Right atrium auricular region (tissue), 2 donors: ENCODE measurements at regions not wholly inside any gene's neighbourhood (a gene's known extent, or its start where the extent isn't known, plus 50 kb on each side); places are given as distances from the start of the nearest gene placed in this dataset.

Experiments used
- DNase-seq: peaks from one replicate; pipeline ENCODE4 v3.0.0-alpha.2; 2019; ENCODE audit warnings: low spot score
- H3K27ac ChIP-seq, 2 donors: fragments of 200-600 bp; sonication (generic); 1 replicate in 1 of 2; 2 replicates in 1 of 2; pipeline ENCODE4 v1.5.1; 2016 to 2019
- H3K27me3 ChIP-seq, 2 donors: fragments of 200-600 bp; sonication (generic); one replicate each; pipeline versions ENCODE4 v1.5.1 to v1.6.0; 2017 to 2019
- H3K36me3 ChIP-seq: fragments of 200-600 bp; sonication (generic); one replicate; pipeline ENCODE4 v1.5.1; 2016
- H3K4me1 ChIP-seq, 2 donors: fragments of 200-600 bp; sonication (generic); one replicate each; pipeline versions ENCODE4 v1.5.1 to v1.6.0; 2017 to 2019
- H3K4me3 ChIP-seq, 2 donors: fragments of 200-600 bp; sonication (generic); 1 replicate in 1 of 2; 2 replicates in 1 of 2; pipeline ENCODE4 v1.5.1; 2017 to 2019; ENCODE audit warnings: mild to moderate bottlenecking in 1 of 2, moderate library complexity in 1 of 2
- H3K9me3 ChIP-seq, 2 donors: fragments of 200-600 bp; sonication (generic); one replicate each; pipeline ENCODE4 v1.5.1; 2019
- TF ChIP-seq, protein P1 (sequence below), 2 donors: fragments of 200-600 bp; sonication (generic); IDR thresholded peaks; one replicate each; pipeline ENCODE4 v1.5.1; 2019; ENCODE audit warnings: antibody characterized with exemption in 2 of 2

DNA sequence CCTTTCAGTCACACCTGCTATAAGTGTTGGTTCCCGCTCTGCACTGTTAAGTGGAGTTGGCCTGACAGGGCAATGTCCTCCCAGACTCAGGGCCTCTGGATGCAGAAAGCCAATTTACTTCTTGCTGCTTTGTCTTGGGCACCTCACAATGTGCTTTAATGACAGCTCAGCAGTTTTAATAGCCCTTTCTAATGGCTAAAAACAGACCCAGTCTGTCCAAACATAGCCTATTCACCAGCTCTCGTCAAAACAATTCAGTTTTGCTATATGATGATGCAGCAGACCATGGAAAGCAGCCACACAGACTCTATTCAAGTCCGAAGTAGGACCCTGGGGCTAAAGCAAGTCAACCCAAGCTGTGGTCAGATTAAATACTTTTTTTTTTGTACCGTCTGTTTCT is 529.1 kb upstream of the SEMA6A start:
- no peak for DNase-seq
- no peak overlapping the region for H3K4me3 ChIP-seq
- H3K4me1 ChIP-seq: no peaks in the 10 kb centered on the region
- no peaks in the 10 kb centered on the region for H3K9me3 ChIP-seq
- no peaks in the 10 kb centered on the region for H3K27me3 ChIP-seq
- no peaks in the 10 kb centered on the region for H3K36me3 ChIP-seq
- H3K27ac ChIP-seq: no peak overlapping the region
- TF ChIP-seq, protein P1, sequence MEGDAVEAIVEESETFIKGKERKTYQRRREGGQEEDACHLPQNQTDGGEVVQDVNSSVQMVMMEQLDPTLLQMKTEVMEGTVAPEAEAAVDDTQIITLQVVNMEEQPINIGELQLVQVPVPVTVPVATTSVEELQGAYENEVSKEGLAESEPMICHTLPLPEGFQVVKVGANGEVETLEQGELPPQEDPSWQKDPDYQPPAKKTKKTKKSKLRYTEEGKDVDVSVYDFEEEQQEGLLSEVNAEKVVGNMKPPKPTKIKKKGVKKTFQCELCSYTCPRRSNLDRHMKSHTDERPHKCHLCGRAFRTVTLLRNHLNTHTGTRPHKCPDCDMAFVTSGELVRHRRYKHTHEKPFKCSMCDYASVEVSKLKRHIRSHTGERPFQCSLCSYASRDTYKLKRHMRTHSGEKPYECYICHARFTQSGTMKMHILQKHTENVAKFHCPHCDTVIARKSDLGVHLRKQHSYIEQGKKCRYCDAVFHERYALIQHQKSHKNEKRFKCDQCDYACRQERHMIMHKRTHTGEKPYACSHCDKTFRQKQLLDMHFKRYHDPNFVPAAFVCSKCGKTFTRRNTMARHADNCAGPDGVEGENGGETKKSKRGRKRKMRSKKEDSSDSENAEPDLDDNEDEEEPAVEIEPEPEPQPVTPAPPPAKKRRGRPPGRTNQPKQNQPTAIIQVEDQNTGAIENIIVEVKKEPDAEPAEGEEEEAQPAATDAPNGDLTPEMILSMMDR (IDR thresholded peaks at IDR 0.05): no peak

DNA sequence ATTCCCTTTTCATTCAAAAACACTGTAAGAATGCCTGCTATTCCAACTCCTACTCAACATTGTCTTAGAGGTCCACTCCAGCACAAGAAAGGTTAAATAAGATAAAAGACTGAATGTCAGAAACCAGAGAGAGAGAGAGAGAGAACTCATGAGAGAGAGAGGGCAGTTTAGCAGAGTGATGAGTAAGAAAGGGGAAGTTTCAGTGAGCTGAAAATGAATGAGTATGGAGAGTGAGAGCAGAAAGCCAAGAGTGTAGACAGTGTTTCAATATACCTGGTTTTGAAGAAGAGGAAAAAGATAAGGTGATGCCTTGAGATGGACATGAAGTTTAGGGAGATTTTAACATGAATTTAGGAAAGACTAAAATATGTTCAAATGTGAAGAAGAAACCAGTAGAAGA is 528.0 kb upstream of the SEMA6A start:
- Histone ChIP-seq H3K27ac (no peak overlapping the region), H3K36me3 (no peaks in the 10 kb centered on the region), H3K9me3 (no peaks in the 10 kb centered on the region), H3K27me3 (no peaks in the 10 kb centered on the region), H3K4me3 (no peak overlapping the region), H3K4me1 (no peaks in the 10 kb centered on the region)
- no peak for DNase-seq
- TF ChIP-seq, protein P1 (IDR thresholded peaks at IDR 0.05): no peak

DNA sequence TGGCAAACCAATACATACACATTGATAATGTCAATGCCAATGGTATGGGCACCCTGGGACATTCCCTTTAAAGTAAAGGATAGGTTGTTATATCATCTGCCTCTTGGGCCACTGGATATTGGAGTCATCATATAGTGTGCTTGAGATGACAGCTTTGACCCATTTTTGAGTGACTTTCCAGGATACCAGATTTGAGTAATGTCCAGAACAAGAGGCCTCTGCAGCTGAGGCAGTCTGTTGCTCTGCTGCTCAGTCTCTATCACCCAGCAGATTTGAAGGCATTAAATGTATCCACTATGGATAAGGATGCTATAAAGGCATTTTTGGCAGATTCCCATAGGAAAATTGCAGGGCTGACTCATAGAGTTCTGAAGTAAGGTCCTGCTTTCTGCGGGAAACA is 525.6 kb upstream of the SEMA6A start:
- Histone ChIP-seq H3K9me3 (no peaks in the 10 kb centered on the region), H3K4me3 (no peak overlapping the region), H3K4me1 (no peaks in the 10 kb centered on the region), H3K36me3 (no peaks in the 10 kb centered on the region), H3K27me3 (no peaks in the 10 kb centered on the region), H3K27ac (no peak overlapping the region)
- no peak for DNase-seq
- TF ChIP-seq, protein P1 (IDR thresholded peaks at IDR 0.05): no peak

DNA sequence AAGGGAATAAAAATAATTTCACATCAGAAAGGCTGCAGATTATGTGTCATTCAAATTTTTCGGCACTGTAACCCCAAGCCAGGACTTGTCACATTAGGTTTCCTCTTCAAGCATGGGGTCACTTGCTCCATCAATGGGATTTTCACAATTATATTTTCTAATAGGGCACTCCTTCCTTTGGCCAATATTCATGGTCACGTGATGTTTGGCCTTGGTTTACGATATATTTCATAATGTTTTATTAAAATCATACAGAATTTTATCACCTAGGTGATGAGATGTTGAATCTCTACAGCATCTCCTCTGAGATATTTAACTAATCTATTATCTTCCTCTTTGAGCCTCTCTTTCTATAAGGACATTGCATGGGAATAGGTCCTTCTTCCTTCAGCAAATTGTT is 523.5 kb upstream of the SEMA6A start:
- TF ChIP-seq, protein P1 (IDR thresholded peaks at IDR 0.05): no peak
- no peak for DNase-seq

DNA sequence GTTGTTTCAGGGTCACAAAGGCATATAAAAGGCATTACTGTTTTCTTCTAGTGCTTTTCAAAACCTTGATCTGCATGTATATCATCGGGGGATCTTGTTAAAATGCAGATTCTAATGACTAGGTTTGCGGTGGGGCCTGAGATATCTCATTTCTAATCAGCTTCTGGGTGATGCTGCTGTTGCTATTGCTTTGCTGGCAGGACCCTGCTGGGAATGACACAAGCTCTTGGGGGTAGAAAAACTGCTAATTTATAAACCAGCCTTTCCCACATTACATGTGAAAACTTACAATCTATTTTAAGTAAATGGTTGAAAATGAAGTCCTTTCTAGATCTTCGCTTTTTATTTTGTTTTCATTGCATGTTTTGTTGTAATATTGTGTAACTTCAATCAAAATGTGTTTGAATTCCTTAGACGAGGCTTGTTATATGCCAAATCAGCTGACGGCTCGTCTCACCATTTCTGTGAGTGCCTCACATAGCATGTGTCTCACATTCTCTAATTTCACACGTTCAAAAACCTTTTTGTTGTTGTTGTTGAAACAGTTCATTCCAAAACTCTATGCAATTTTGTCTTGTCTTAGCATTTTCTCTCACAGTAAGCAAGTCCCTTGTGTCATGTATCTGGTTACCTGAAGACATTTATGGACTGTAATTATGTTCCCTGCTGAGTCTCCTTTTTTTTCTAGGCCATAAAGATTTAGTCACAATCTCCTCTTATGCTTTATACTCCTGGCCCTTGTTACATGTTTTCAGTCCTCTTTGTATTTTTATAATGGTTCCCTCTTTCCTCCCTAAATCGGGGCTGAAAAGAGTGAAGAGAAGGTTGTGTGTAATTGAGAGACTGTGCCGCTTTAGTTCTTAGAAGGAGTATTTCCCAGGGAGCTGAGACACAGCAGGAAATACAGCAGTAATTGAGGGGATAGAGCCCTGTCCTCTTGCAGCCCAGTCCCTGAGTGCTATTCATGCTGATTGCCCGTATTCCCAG is 521.0 kb upstream of the SEMA6A start:
- Histone ChIP-seq H3K9me3 (no peaks in the 10 kb centered on the region), H3K4me1 (no peaks in the 10 kb centered on the region), H3K27ac (no peak overlapping the region), H3K36me3 (no peaks in the 10 kb centered on the region), H3K27me3 (no peaks in the 10 kb centered on the region), H3K4me3 (no peak overlapping the region)
- TF ChIP-seq, protein P1 (IDR thresholded peaks at IDR 0.05): no peak
- DNase-seq: no peak

More for the DNA sequence above, 523.5 kb upstream of the SEMA6A start:
- H3K27ac ChIP-seq: no peak overlapping the region
- no peaks in the 10 kb centered on the region for H3K4me1 ChIP-seq
- no peaks in the 10 kb centered on the region for H3K36me3 ChIP-seq
- no peak overlapping the region for H3K4me3 ChIP-seq
- H3K9me3 ChIP-seq: no peaks in the 10 kb centered on the region
- no peaks in the 10 kb centered on the region for H3K27me3 ChIP-seq
